Epithelial cell of proximal tubule (primary cell): ENCODE measurements at regions not wholly inside any gene's neighbourhood (a gene's known extent, or its start where the extent isn't known, plus 50 kb on each side); places are given as distances from the start of the nearest gene placed in this dataset.

ENCODE experiments used
- DNase-seq: peaks from one replicate; pipeline ENCODE4 v3.0.0-alpha.2; 2011; ENCODE audit warnings: low read depth
- H3K4me3 ChIP-seq: 2 replicates; pipeline ENCODE4 v1.5.1; 2011; ENCODE audit warnings: low read depth, mild to moderate bottlenecking, low read length
- TF ChIP-seq, protein P1 (sequence below): conservative IDR thresholded peaks from 2 replicates; pipeline ENCODE4 v1.5.1; 2012; ENCODE audit warnings: low read depth, mild to moderate bottlenecking, low read length

DNA sequence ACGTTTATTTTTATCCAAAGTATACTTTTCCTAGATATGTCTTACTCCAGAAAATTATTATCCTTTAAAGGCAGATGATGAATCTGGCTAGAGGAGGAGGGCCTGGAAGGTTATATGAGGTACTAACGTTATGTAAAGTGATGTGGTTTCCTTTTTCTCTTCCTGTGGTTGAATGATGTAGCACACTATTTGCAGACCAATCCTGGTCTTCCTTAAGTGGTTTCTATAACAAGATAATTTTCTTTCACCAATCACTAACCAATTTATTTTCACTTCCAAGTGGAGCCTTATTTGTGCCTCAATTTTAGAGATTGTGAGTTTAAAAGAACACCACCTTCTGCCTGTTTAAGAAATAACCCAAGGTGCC, 154.6 kb upstream of the SOX4 start:
- DNase-seq, result no peak
- TF ChIP-seq, protein P1, sequence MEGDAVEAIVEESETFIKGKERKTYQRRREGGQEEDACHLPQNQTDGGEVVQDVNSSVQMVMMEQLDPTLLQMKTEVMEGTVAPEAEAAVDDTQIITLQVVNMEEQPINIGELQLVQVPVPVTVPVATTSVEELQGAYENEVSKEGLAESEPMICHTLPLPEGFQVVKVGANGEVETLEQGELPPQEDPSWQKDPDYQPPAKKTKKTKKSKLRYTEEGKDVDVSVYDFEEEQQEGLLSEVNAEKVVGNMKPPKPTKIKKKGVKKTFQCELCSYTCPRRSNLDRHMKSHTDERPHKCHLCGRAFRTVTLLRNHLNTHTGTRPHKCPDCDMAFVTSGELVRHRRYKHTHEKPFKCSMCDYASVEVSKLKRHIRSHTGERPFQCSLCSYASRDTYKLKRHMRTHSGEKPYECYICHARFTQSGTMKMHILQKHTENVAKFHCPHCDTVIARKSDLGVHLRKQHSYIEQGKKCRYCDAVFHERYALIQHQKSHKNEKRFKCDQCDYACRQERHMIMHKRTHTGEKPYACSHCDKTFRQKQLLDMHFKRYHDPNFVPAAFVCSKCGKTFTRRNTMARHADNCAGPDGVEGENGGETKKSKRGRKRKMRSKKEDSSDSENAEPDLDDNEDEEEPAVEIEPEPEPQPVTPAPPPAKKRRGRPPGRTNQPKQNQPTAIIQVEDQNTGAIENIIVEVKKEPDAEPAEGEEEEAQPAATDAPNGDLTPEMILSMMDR, result no peak
- no peak overlapping the region for H3K4me3 ChIP-seq

DNA sequence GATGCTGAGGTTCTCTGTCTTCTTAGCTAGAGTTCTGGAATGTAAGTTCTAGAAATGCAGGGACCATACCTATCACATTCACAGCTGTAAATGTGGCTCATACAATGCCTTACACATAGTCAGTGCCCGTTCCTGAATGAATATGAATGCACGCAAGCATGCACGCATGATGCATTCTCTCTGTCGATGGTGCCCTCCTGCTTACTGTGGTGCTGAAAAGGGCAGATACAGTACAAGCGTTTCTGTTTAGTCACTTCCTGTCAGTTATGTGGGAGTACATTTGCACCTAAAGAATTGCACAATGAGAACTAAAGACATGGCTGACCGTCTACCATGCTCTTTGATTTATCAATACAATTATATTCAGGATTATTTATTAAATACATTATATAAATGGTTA, 152.2 kb upstream of the SOX4 start:
- DNase-seq, result no peak
- TF ChIP-seq, protein P1, result no peak
- no peak overlapping the region for H3K4me3 ChIP-seq

DNA sequence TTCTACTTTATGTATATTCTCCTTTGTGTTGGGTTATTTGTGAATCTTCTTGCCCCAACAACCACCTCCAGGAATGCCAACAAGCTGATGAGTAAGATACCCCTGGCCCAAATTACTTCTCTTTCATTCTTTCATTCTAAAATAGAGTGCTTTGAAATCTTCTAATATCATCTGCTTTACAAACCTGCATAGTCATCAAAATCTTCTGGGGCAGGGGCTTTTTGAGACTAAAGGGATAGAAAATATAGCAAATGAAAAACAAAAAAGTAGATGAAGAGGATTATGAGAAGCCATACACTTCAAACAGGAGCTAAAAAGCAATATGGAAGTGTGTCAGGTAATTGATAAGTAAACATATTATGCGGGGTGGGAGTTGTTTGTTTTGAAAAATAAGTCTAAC, 150.7 kb upstream of the SOX4 start:
- TF ChIP-seq, protein P1, result no peak
- DNase-seq, result no peak
- no peak overlapping the region for H3K4me3 ChIP-seq

DNA sequence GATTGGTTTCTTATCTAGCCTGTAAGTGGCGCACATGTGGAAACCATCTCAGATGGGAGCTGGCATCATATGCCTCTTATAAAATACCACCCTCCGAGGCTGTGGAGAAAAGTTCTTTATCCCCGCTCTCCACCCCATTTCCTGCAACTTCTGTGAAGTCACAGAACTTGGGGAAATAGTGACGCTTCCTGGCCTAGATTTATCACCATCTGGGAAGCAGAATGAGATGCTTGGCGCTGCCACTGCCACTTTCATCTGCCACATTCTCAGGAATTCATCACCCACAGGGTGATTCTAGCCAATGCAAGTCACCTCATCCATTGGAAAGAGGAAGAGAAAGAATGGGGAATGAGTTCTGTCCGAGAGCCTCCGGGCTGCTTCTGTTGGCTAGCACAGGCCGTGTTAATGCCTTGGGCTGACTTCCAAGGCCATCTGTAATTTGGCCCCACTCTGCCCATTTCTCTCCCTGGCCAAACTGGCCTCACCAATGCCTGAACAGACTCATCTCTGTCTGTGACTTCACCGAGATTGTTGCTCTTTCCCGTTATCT, 148.8 kb upstream of the SOX4 start:
- no peak overlapping the region for H3K4me3 ChIP-seq
- TF ChIP-seq, protein P1, result no peak
- no peak for DNase-seq

DNA sequence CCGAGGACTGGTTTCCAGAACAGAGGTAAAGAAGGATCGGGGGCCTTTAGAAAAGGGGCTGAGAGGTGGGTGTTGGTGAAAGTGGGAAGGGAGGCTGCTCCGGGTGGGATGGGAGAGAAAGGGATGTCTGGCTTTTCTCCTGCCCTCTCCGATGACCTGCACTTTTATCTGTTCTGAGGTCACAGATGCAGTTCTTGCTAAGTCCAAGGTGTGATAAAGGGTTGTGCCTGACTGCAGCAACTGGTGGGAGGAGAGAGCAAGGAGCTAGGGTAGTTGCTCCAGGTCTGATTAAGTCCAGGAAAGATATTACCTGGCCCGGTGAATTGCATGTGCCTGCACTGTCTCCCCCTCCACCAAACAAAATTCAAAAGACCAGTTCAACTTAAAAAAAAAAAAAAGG, 145.6 kb upstream of the SOX4 start:
- no peak overlapping the region for H3K4me3 ChIP-seq
- TF ChIP-seq, protein P1, result no peak
- no peak for DNase-seq

DNA sequence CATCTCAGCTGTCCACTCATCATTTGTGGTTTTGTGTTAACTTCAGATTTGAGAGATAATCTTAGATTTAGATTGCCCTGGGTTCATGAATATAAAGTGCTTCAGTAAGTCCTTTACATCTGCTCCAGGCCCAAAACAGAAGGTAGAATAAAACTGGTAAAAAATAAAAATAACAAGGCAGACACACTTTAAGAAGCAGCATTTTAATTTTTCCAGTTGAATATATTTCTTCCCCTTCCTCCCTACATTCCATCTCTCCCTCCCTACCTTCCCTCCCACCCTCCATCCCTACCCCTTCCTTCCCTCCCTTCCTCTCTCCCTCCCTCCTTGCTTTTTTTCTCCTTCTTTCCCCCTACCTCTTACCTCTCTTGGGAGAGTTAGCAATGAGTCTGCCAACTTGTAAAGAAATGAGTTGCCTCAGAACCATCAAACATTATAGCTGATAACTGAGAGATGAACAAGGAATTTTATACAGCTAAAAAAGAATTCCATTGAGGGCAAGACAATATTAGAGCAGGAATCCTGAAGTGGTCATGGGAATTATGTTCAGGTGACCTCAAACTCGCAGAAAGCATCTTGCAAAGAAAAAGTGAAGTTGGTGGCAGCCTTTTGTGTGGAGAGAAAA, 145.0 kb upstream of the SOX4 start:
- TF ChIP-seq, protein P1, result no peak
- H3K4me3 ChIP-seq, result no peak overlapping the region
- DNase-seq, result no peak

DNA sequence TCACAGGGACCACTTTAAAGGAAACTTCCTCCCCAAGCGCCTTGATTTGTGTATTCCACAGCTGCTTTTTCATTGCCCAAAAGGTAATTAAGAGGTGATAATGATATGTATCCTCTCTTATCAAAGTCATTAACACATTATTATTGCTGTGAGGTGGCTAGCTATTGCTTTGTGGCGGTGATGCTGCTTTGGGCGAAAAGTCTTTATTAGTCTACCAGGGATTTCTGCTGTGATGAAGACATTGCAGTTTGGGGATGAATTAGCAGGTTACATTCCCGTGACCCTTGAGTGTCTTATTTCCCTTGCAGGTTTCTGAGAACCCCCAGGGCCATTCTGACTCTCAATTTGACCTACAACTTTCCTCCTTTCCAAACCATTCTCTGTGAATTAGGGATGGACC, 143.4 kb upstream of the SOX4 start:
- no peak overlapping the region for H3K4me3 ChIP-seq
- TF ChIP-seq, protein P1, result no peak
- no peak for DNase-seq
